ENCODE measurements at regions not wholly inside any gene's neighbourhood (a gene's known extent, or its start where the extent isn't known, plus 50 kb on each side); places are given as distances from the start of the nearest gene placed in this dataset.

DNA sequence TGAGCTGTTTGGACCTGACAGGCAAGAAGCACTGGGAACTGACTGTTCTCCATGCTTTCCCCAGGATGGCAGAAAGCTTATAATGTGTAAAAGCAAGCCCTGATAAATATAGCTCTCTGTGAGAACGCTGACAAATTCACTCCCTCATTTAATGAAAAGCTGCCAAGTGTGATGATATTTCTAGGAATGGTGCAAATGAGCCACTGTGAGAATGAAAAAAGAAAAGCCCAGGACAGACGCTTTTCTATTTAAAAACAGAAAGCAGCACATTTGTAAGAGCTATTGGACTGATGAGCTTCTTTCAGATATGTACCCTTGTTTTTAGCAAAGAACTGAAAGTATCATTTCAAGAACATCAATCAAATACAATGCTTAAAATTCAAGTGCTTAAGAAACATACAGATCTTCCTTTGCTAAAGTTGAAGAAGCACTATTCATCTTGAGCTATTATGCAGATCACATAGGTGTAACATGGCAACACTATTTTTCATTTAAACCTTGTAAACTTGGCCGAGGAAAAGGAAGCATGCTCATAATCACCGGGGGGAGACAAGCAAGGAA is 842.6 kb upstream of the ACO1 start:
- Histone ChIP-seq H3K9ac (ENCODE audit: extremely low read depth, low read length, poor library complexity, severe bottlenecking) (no peak overlapping the region), H3K36me3 (ENCODE audit: control insufficient read depth, insufficient read depth, low read length) (no peaks in the 10 kb centered on the region), H3K27ac (ENCODE audit: low read depth, low read length) (no peak overlapping the region), H3K27me3 (ENCODE audit: control insufficient read depth, insufficient read depth, low read length, poor library complexity, severe bottlenecking) (no peaks in the 10 kb centered on the region), H3K4me1 (ENCODE audit: control insufficient read depth, insufficient read depth, low read length) (peaks cover 3% of the 10 kb centered on the region), H3K9me3 (ENCODE audit: control insufficient read depth, low read length) (no peaks in the 10 kb centered on the region), H3K4me3 (ENCODE audit: low read length) (no peak overlapping the region)
- no peak for DNase-seq
- no peak overlapping the region for H3K4me3 Mint-ChIP-seq
- H3K9me3 Mint-ChIP-seq = no peaks in the 10 kb centered on the region
- H3K27me3 Mint-ChIP-seq (ENCODE audit: insufficient read depth) = no peaks in the 10 kb centered on the region
- no peaks in the 10 kb centered on the region for H3K36me3 Mint-ChIP-seq (ENCODE audit: low read depth)
- H3K4me1 Mint-ChIP-seq = peaks cover 13% of the 10 kb centered on the region
- WGBS, 2 experiments (ENCODE audit: insufficient coverage in 1 of 2, insufficient read length in 1 of 2) = 72 to 83% methylated on average over 3 to 4 of the region's 4 CpGs
- no peak overlapping the region for H3K27ac Mint-ChIP-seq
- TF ChIP-seq, protein P1, sequence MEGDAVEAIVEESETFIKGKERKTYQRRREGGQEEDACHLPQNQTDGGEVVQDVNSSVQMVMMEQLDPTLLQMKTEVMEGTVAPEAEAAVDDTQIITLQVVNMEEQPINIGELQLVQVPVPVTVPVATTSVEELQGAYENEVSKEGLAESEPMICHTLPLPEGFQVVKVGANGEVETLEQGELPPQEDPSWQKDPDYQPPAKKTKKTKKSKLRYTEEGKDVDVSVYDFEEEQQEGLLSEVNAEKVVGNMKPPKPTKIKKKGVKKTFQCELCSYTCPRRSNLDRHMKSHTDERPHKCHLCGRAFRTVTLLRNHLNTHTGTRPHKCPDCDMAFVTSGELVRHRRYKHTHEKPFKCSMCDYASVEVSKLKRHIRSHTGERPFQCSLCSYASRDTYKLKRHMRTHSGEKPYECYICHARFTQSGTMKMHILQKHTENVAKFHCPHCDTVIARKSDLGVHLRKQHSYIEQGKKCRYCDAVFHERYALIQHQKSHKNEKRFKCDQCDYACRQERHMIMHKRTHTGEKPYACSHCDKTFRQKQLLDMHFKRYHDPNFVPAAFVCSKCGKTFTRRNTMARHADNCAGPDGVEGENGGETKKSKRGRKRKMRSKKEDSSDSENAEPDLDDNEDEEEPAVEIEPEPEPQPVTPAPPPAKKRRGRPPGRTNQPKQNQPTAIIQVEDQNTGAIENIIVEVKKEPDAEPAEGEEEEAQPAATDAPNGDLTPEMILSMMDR (conservative IDR thresholded peaks at IDR 0.05) = no peak

DNA sequence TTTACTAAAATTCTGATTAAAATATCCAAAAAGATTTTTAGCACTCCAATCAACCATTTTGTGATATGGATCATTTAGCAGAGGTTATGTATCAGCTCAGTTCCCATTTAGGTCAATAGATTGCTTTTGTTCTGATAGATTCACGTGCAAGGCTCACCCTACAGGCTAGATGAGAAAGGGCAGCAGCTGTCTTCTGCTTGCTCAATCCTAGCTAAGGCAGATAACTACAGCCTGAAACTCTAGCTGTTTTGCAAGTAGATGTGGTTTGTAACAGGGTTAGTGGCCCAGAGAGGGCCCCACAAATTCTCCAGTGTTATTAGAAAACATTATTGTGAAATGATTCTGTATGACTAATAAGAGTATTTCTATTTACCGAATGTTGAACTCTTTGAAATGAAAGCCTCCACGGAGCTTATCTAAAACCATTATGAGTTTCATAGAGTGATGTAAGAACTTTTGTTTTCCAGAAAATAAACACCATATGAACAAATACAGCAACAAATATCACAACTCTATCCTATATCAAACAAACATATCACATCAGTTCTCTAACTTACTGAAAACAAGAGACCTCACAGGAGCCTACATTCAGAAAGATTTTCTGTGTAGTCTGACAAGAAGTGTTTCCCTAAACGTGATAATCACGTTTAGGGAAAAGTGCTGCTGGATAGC is 841.9 kb upstream of the ACO1 start:
- peak; percentile 67 for DNase-seq
- Histone ChIP-seq H3K27ac (ENCODE audit: low read depth, low read length) (no peak overlapping the region), H3K9ac (ENCODE audit: extremely low read depth, low read length, poor library complexity, severe bottlenecking) (no peak overlapping the region), H3K9me3 (ENCODE audit: control insufficient read depth, low read length) (no peaks in the 10 kb centered on the region), H3K27me3 (ENCODE audit: control insufficient read depth, insufficient read depth, low read length, poor library complexity, severe bottlenecking) (no peaks in the 10 kb centered on the region), H3K4me3 (ENCODE audit: low read length) (no peak overlapping the region), H3K4me1 (ENCODE audit: control insufficient read depth, insufficient read depth, low read length) (peaks cover 3% of the 10 kb centered on the region), H3K36me3 (ENCODE audit: control insufficient read depth, insufficient read depth, low read length) (no peaks in the 10 kb centered on the region)
- Mint-ChIP-seq H3K27ac (no peak overlapping the region), H3K4me3 (no peak overlapping the region), H3K4me1 (peaks cover 13% of the 10 kb centered on the region), H3K27me3 (ENCODE audit: insufficient read depth) (no peaks in the 10 kb centered on the region), H3K36me3 (ENCODE audit: low read depth) (no peaks in the 10 kb centered on the region), H3K9me3 (no peaks in the 10 kb centered on the region)
- WGBS, 2 experiments (ENCODE audit: insufficient coverage in 1 of 2, insufficient read length in 1 of 2) = 60 to 66% methylated on average over 2 to 5 of the region's 5 CpGs
- TF ChIP-seq, protein P1 (conservative IDR thresholded peaks at IDR 0.05) = peak; percentile 76

DNA sequence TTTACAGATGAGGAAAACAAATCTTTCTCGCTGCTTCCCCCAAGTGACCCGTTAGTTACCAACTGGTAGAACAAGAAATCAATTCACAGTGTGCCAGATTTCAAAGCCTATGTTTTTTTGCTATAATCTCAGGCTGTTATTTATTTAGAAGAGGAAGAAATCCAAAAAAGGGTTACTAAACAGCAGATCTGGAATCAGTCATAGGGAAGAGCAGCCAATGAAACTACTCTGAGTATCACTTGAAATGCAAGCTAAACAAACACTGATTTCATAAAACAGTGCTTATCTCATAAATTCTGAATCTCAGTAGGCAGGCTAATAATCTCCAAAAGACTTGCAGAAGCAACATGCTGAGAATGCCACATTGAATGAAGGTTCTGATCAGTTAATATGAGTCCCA is 829.5 kb upstream of the ACO1 start:
- Histone ChIP-seq H3K9ac (ENCODE audit: extremely low read depth, low read length, poor library complexity, severe bottlenecking) (no peak overlapping the region), H3K4me1 (ENCODE audit: control insufficient read depth, insufficient read depth, low read length) (peaks cover 7% of the 10 kb centered on the region), H3K9me3 (ENCODE audit: control insufficient read depth, low read length) (no peaks in the 10 kb centered on the region), H3K27ac (ENCODE audit: low read depth, low read length) (no peak overlapping the region), H3K36me3 (ENCODE audit: control insufficient read depth, insufficient read depth, low read length) (no peaks in the 10 kb centered on the region), H3K27me3 (ENCODE audit: control insufficient read depth, insufficient read depth, low read length, poor library complexity, severe bottlenecking) (no peaks in the 10 kb centered on the region), H3K4me3 (ENCODE audit: low read length) (no peak overlapping the region)
- 96% methylated on average over 2 of the region's 2 CpGs; no CpG with 5 or more reads in 1 of the 2 experiments for WGBS, 2 experiments (ENCODE audit: insufficient coverage in 1 of 2, insufficient read length in 1 of 2)
- Mint-ChIP-seq H3K36me3 (ENCODE audit: low read depth) (no peaks in the 10 kb centered on the region), H3K4me3 (no peak overlapping the region), H3K4me1 (peaks cover 12% of the 10 kb centered on the region), H3K9me3 (no peaks in the 10 kb centered on the region), H3K27ac (no peak overlapping the region), H3K27me3 (ENCODE audit: insufficient read depth) (no peaks in the 10 kb centered on the region)
- no peak for DNase-seq
- TF ChIP-seq, protein P1 (conservative IDR thresholded peaks at IDR 0.05) = no peak
